CD1c-positive myeloid dendritic cell (primary cell): ENCODE measurements at regions not wholly inside any gene's neighbourhood (a gene's known extent, or its start where the extent isn't known, plus 50 kb on each side); places are given as distances from the start of the nearest gene placed in this dataset.

Source experiments
- DNase-seq: peaks from one replicate; pipeline ENCODE4 v3.0.0-alpha.2; 2016; ENCODE audit errors: extremely low spot score

DNA sequence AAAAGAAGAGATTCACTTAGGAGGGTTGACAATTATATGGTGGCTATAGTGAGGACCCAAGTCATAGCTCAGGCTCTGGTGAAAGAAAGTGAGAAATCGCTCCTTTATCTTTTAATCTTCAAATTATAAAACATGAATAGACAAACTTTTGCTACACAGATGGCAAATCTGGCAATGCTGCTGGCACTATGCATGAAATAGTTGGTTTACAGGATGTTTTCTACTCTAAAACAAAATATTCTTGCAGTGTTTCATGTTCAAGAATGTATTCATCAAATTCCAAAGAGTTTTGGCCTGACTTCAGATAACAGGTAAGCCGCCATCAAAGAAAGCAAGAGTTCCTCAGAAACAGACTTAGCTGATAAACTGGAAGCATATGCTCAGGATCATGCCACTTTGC lies 801.2 kb downstream of the C4orf33 start:
- DNase-seq, result no peak

DNA sequence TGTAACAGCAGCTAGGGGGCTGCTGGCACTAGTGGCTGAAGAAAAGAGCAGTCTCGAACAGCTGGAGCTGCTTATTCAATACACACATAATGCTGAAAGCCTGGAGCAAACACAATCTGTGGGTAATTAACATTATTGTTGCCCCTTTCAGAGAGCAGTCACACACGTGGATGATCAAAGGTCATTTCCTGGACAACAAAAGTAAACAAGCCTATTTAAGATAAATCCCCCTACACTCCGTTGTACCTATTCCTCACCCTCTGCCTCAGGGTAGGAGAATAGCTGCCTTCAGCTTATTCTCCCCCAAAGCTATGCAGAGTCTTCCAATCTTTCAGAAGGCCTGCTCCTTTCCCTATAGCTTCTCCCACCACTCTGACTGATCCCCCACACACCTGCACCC lies 803.9 kb downstream of the C4orf33 start:
- no peak for DNase-seq

DNA sequence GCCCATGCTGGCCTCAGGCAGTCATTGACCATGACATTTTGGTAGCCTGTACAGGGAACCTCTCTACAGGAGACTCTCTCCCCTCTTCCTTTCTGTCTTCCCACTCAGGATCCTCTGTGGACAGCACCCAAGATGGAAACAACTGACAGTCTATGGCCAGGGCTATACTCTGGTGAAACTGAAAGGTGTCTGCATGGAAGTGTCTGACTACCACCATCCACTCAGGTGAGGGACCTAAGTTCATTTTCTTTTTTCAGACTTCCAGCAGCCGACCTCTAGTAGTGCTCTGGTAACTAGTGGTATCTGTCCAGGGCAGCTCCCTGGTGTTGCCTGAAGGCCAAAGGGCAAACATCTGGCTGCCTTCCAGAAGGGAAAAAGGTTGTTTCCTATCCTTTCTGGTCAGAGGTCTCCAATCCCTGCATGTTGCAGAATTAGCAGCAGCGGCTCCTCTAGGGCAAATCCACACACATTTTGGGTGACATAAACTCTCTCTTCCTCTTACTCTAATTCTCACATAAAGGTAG lies 804.5 kb downstream of the C4orf33 start:
- DNase-seq, result no peak

DNA sequence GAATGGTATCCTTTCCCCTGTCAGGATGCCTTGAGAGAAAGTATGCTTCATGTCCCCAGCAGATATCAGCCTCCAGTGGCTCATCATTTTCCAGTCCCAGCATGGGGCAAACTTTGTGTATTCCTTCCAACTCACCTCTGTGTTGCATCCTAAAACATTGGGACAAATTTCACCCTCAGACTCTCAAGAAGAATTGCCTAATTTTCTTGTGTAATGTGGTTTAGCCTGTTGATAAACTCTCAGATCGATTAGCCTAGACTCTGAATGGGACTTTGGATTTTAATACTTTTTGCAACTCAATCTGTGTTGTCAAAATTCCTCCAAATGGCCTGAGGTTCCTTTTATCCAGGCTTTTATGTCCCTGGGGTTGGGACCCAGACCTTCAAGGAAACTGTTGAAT lies 805.3 kb downstream of the C4orf33 start:
- DNase-seq, result no peak

DNA sequence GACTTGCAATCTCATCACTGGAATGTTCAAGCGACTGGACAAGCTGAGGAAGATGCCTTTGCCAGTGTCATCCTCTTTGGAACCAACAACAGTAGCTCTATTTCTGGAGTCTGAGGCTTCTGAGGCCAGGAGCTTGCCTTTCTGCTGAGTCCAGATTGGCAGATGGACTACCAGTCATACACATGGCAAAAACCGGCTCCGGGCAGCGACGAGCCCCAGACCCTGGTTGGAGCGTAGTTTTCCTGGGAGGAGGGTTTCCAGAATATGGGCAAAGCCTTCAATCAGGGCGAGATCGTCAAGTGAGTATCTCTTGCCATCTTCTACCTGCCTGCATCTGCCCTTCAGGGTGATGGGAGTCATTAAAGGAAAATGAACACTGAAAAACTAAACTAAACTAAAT lies 807.9 kb downstream of the C4orf33 start:
- no peak for DNase-seq

DNA sequence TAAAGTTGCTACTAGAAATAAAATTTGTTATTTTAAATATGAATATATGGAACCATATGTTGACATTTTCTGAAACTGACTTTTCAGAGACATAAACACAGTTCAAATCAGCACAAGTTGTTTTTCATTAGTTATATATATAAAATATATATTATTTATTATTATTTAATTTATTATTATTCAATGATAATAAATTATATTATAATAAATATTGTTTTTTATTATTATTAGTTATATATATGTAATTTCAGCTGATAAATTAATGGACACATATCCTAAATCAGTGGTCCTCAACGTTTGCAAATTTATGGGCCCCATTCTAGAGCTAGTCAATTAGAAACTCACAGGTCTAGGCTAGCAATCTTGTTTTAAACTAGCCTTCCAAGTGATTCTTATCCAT lies 809.3 kb downstream of the C4orf33 start:
- DNase-seq, result no peak

DNA sequence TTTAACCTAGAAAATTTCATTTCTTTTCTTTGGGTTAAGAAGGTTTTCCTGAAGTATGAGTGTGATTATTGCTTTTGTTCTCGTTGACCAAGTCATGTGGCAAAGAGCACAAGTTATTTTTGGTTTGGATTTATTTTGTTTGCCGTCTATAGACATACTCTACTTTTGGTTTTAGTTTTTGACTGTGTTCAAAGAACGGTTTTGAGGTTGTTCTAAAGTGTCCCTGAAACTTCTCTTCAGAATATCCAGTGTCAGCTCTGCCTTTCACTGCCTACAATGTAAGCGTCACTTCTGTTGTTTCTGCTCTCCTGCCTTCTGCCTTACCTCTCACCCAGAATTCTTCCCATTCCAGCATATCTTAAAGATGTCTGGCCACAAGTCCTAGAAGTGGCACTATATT lies 812.2 kb downstream of the C4orf33 start:
- DNase-seq, result no peak

DNA sequence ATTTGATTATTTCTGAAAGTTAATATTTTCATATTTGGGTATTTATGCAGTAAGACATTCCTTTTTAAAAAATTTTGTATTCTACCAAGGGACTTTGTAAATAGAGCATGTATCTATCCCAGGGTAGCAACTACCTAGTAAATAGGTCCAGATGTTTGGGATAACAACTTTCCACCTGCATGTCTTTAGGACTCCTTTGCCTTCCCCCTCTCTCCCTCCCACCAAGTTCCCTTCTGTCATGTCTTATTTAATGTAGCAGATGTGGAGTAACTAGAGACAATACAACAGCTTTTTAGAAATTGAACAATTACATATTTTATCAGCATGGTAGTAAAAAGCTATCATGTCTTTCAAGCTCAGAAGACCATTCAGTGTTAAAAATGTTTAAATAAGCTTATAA lies 821.0 kb downstream of the C4orf33 start:
- no peak for DNase-seq

DNA sequence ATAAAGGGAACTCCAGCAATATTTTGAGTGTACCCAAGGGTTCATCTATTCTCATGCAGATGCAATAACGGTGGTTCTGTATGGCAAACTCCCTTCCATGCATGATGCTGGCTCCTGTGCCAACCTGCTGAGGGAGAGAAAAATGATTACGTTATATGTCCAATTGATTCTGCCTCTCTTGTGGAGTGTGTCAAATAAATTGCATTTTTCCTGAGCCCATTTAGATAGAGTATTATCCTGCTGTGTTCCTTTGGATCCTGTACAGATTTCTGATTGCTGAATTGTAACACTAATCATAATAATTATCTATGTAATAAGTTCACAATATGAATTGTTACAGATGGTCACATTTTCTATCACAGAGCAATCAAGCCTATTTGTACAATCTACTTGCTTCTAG lies 821.7 kb downstream of the C4orf33 start:
- DNase-seq, result no peak

DNA sequence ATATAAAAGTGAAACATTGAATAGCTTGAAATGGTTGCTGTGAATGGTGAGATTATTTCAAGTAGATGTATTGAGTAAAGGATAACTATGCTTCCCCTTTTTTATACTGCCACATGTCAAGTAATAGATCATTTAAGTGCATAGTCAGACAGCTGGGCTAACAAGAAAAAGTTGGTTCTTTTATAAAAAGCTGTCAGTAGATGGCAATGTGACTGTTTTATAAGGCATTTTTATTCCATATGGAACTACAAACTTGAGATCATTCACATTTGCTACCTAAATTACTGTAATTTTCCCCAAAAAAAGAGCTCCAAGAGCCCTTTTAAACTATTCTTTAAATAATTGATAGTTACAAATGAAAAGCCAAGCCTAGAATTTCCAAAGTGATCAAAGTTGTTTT lies 831.0 kb downstream of the C4orf33 start:
- DNase-seq, result no peak

DNA sequence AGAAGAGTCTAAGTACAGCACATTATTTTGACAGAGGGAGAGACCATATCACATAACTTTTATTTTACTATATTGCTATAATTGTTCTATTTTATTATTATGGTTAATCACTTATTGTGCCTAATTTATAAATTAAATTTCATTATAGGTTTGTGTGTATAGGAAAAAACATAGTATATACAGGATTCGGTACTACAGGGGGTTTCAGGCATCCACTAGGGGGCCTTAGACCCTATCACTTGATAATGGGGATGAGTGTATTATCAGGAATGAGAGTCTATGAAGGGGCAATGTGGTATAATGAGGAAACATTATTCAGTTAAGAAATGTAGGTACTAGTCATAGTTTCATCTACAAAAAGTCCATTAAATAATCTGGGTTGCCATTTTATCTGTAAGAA lies 833.1 kb downstream of the C4orf33 start:
- DNase-seq, result no peak

DNA sequence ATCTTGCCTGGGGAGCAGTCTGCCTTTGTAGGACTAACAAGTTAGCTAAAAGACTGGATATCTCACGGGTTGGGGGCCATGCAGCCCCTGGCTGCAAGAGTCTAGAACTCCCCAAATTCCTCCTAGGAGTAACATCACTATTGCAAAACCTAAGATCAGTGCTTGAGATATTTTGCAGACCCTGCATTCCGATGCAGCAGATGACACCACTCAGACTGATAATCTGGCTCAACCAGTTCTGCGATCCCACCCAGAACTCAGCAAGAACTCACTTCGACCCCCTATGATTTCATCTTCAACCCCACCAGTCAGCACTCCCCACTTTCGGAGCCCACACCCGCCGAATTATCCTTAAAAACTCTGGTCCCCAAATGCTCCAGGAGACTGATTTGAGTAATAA lies 834.0 kb downstream of the C4orf33 start:
- DNase-seq, result no peak

DNA sequence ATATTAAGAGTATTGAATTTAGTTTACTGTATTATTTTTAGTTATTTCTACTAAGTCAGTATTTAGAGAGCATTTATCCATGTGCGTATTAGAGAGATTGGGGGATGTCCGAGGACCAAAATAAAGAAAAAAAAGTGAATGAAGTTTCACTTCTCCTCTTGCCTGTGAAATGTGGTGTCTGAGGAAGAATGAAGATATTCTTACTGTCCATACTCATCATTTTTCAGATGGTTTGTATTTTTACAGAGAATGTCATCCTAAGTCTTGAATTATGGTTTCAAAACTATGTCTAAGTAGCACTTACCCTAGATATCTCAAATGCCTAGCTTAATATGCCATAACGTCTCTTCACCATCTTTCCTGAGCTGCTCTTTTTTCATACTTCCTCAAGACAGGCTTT lies 854.3 kb downstream of the C4orf33 start:
- no peak for DNase-seq

DNA sequence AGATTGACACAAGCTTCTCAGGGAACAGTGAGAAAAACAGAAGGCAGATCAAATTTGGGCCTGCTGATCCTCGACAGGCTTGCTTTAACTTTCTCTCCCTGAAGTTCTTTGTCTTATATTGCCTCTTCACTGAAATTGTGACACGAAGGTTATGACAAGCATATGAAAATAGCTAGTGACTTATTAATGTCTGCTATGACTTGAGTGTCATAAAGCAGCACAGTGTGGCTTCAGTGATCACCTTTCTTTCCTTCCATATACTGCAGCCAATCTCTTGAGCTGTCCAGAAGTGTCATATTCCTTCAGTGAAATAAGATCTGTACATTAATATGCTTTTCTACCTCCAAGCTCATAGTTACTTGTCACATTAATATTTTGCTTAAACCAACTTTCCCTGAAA lies 870.2 kb downstream of the C4orf33 start:
- no peak for DNase-seq

DNA sequence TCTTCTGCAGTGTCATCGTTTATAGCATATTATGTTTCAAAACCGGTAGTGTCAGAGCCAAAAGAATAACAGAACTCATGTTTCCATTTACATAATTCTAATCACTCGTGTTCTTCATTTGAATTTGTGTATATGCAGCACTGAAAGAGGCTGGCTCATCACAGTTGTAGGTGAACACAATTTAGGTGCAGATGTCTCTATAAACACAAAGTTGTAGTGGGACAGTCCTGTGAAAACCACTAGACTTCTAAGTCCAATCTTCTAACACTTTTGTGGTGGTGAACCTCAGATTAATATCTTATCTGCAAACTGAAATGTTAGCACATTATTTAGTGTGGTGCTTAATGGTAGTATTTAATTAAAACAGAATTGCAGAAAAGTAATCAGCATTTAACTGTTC lies 872.4 kb downstream of the C4orf33 start:
- no peak for DNase-seq

DNA sequence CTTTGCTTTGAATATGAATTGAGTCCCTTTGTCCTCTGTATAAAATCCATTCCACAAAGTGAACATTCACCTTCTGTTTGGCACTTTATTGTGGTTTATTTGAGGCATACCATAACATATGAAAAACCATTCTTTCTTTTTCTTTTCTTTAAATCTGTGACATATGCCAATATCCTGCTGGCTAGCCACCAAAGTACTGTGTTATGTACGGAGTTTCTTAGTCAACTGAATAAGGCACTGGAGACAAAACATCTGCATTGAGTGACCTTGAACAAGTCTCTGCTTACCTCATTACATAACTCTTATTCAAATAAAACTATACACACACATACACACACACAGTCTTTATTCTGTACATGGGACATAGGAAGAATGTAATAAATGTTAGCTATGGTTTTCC lies 872.8 kb downstream of the C4orf33 start:
- no peak for DNase-seq

DNA sequence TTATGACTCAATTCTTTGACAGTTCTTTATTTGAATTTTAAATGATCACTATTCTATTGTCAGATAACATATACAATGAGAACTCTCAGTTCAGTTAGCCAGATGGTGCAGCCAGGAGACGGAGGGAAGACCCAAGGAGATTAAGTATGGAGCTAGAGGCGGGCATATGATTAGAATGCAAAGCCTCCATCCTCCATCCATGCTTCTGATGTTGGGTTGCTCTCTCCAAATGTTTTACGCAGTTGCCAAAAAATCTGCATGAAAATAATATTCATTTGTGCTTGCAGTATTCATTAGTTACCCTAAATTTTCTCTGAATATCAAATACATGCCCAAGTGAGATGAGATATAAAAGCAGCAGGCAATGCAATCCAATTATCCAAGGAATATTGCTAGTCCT lies 874.8 kb downstream of the C4orf33 start:
- DNase-seq, result no peak

DNA sequence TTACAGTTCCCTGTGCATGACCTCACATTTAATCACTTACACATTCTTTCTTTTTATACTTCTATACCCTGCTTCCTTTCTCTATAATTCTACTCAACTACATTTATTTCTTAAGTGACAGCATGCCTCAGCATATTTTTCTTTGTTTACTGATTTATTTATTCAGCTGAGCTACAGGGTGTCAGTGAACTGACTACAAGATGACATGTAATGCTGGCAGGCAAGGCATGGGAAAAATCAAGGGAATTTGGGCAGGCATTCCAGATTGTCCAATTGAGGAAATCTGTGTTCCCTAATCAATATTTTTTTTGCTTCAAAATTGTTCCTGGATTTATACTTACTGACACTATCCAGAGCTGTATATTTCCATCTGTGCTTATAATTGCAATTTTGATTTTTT lies 875.5 kb downstream of the C4orf33 start:
- DNase-seq, result no peak

DNA sequence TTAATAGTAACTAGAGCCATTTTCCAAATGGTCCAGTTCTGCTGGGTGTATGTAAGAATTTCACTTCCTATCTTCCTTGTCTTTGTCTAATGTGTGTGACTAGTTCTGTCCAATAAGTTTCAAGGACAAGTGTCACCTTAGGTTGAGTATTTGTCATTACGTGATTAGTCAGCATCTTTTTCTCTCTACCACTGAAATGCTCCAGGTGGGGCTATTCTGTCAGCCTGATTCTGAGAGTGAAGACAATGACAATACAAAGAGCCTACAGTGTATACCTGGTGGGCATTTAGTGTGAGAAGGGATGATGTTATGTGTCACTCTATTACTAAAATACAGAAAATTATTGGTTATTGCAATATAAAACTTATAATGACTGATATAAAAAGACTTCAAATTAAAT lies 876.3 kb downstream of the C4orf33 start:
- no peak for DNase-seq

DNA sequence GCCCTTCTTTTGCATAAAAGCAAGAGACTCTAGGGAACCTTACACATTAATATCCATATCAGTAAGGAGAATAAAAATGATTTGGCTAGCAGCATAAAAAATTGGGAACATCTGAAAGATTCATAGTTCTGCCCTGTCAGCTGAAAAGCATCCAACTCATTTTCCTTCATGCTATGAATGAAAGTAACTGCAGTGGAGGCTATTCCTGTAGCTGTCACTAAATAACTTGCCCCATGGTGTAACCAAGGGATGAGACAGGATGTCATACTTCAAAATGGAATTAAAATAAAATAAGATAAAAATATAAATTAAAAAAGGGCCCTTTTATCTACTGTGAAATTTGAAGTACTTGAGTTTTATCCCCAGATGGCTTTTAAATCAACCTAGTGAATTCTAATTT lies 878.8 kb downstream of the C4orf33 start:
- no peak for DNase-seq

DNA sequence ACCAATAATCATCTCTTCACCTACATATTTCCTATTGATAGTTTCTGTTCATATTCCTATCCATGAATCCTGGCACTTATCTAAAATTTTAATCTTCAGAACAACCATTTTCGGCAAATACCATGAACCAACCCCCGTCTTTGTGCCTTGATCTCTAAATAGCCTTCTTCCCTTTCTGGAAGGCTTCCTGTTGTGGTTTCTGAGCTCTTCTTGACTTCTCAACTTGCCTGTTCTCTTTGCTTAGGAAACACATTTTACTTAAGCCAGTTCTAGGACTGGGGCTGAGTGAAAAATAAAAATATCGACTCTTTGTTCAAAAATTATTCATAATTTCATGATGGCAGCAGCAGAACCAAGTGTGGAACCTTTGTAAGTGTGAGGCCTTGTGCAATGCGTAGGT lies 882.4 kb downstream of the C4orf33 start:
- no peak for DNase-seq

DNA sequence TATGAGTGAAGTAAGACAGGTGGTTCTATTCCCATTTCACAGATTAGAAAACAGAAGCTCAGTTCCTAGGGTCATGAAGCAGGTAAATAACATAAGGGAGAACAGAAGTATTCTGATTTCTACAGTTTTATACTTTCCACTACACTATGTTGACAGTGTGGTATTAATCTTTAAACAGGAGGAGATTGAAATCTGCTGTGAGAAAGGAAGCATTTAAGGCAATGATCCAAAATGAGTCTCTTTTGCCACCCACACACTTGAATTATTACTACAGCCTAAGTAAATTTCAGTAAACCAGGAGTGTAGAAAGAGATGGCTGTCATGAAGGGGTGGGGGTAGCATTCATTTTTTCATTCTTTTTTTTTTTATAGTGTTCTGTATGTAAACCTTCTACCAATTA lies 893.0 kb downstream of the C4orf33 start:
- no peak for DNase-seq

DNA sequence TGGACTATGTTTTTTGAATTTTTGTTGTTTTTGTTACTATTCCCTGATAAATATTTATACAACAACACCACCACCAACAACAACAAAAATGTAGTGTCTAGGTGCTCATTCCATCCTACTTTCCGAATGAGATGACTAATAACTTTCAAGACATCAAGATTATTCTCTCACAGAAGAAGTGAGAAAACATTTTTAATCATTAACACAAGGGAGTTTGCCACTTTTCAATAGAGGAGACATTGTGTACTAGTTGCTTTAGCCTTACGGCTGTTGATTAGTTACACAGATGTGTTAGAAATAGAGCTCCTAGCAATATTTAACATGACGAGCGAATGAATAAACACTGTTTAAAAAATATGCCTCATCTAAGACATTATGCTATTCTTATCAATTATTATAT lies 898.8 kb downstream of the C4orf33 start:
- DNase-seq, result no peak

DNA sequence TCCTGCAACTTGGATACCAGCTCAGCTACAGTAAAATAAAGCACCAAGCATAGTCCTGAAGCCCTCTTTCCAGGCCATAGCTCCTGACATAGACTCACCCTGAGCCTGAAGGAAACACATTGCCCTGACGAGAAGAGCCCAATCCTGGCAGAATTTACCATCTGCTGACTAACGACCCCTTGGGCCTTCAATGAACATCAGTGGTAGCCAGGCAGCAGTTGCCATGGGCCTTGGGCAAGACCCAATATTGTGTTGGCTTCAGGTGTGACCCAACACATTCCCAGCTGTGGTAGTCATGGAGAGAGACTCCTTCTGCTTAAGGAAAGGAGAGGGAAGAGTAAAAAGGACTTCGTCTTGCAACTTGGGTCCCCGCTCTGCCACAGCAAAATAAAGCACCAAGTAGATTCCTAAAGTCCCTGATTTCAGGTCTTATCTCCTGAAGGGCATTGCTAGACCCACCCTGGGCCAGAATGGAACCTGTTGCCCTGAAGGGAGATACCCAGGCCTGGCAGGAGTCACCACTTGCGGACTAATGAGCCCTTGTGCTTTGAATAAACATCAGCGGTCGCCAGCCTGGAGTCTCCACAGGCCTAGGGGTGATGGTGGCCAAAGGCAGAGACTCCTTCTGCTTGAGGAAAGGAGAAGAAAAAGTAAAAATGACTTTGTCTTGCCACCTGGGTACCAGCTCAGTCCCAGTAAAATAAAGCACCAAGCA lies 902.6 kb downstream of the C4orf33 start:
- no peak for DNase-seq
